ENCODE measurements at regions not wholly inside any gene's neighbourhood (a gene's known extent, or its start where the extent isn't known, plus 50 kb on each side); places are given as distances from the start of the nearest gene placed in this dataset.

DNA sequence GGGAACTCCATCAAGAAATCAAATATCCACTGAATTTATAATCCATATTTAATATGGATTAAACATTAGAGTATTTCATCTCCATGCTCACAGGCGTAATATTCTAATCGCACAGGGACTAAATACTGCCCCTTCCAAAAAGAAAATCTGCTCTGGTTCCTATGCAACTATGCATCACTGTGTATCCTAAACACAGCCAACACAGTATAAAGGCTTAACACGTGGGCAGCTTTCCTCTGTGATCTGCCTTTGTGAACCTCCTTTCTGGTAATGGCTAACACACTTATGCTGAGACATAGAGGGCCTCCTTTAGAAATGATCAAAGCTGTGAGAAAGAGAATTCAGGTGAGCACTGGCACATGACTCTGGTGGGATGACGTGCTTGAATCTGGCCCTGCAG lies 110.2 kb downstream of the RAB11FIP2 start:
- DNase-seq: no peak

DNA sequence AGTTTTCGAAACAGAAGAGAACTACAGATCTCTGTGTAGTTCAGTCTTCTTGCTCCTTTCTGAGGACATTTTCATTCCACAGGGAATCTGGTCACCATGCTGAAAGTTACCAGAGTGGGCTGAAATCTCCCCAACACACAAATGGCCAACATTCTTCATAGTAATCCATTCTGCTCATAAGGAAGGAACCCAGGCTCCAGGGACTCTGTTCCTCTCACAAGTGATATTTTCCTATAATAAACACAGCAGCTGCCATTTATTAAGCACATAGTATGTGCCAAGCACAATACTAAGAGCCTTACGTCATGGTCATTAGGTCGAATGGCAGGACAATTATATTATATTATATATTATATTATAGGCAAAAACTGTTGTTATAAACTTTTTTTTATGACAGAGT lies 109.8 kb downstream of the RAB11FIP2 start:
- DNase-seq: no peak

DNA sequence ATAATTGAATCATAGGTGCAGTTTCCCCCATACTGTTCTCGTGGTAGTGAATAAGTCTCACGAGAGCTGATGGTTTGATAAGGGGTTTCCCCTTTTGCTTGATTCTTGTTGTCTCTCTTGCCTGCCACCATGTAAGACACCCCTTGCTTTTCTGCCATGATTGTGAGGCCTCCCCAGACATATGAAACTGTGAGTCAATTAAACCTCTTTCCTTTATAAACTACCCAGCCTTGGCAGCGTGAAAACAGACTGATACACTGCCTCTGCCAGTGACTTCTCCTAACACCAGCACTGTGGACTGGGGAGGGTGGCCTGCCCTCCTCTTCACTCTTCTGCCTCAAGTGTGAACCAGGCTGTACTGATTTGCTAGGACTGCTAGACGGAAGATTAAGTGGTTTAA lies 108.6 kb downstream of the RAB11FIP2 start:
- DNase-seq: no peak

DNA sequence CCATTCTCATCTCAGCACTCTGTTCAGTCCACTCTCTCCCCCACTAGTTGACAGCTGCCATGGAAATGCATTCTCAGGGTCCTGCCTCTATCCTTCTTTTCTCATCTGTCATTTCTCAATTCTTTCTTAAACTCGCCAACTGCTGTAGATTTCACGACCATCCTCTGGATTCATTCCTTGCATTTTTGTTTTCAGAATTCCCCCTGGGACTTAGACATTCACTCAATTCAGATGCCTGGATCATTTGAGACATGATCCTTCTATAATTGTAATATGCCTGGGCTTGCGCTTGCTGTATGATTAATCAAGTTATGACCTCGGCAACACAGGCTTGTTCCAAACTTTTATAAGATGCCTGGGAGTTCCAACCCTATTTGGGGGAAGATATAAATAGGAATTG lies 104.5 kb downstream of the RAB11FIP2 start:
- DNase-seq: no peak

DNA sequence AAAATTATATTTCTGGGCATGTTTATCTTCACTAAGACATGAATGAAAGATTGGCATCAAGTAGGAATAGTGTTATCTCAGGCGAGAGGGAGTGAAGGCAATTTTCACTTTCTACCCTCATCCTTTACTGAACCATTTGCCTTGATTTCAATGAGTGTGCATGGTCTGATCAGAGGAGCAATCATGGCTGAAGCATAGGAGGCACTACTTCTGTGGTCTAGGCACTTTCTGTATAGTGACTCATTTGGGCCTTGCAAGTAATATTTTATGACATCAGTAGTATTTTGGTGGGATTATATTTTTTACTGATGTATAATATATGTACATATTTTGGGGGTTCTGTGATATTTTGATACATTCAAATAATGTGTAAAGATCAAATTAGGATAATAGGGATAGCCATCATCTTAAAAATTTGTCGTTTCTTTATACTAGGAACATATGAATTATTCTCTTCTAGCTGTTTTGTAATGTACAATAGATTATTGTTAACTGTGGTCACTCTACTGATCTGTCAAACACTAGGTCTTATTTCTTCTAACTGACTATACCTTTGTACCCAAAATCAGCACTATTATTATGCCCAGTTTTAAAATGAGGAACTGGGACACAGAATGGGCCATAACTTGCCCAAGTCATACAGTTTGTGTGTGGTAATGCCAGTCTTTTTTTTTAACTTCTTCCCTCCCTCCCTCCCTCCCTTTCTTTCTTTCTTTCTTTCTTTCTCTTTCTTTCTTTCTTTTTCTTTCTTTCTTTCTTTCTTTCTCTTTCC lies 101.9 kb downstream of the RAB11FIP2 start:
- no peak for DNase-seq

DNA sequence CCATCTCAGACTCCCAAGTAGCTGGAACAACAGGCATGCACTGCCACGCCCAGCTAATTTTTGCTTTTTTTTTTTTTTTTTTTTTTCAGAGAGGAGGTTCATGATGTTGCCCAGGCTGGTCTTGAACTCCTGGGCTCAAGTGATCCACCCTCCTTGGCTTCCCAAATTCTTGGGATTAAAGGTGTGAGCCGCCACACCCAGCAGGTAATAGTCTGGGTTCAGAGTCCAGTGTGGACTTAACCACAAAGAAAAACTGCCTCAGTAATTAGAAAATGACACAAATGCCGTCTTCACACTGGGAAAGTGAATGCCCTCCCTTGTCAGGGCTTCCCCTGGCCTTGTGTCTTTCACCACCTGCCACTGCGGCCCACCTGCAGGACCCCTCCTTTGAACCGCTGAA lies 101.1 kb downstream of the RAB11FIP2 start:
- DNase-seq: no peak

DNA sequence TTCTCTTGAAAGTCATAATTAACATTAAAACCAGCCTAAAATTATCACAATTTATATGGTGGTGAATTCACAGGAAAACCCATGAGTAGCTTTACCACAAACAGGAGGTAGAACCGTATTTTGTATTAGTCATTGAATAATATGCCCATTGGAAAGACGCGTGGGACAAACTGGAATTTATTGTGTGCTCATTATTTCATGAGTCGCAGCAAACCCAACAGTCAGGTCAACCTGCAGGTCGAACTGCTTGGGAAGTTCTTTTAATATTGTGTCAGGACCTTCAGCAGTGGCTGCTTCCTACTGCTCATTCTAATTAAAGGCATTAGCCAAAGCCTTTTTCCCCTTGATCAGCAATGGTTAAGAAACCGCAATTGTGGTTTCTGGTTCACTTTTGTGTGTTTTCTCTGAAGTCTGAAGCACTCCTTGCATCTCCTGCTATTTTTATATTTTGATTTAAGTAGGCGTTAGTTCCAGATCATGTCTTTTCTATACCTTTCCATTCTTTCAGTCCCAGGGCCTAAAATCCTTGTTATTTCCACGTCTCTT lies 100.1 kb downstream of the RAB11FIP2 start:
- no peak for DNase-seq

DNA sequence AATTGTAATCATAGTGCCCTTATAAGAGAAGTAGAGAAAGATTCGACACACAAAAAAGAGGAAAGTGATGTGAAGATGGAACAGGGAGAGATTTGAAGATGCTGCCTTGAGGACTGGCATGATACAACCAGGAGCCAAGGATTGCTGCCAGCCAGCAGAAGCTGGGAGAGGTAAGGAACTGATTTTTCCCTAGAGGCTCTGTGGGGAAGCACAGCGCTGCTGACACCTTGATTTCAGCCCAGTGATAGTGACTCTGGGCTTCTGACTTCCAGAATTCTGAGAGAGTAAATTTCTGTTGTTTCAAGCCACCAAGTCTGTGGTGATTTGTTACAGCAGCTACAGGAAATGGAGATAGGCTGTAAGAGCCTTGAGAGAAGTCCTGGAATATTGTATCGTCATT lies 98.2 kb downstream of the RAB11FIP2 start:
- no peak for DNase-seq

DNA sequence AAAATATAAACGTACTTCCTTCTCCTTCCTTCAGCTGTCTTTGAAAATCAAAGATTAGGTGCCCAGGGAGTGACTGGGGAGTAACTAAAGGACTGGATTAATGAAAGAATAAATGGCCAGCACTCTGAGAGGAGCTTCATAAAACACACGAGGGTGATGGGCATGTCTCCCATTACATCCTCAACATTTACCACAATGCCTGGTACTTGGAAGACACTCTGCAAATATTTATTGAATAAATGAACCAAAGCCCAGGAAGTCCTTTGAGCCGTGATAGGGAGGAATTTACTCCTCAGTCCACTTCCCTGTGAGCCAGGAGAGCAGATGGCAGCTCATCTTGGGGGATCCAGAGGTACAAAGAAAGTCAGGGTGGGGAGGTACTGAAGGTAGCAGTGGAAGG lies 96.3 kb downstream of the RAB11FIP2 start:
- DNase-seq: no peak
